ENCODE measurements at regions not wholly inside any gene's neighbourhood (a gene's known extent, or its start where the extent isn't known, plus 50 kb on each side); places are given as distances from the start of the nearest gene placed in this dataset.
"Not testable (repeated sequence)": the region's sequence is repeated elsewhere in the genome, so short reads cannot be mapped to it uniquely, and the experiment has no call there.

GRCh38 chr10:78464118-78464855 lies 430.6 kb downstream of the RPS24 start:
- no peak for DNase-seq

GRCh38 chr10:78464856-78465267 lies 431.2 kb downstream of the RPS24 start:
- no peak for DNase-seq

GRCh38 chr10:78465431-78465830 lies 431.8 kb downstream of the RPS24 start:
- no peak for DNase-seq

GRCh38 chr10:78467496-78468106 lies 433.9 kb downstream of the RPS24 start:
- no peak for DNase-seq

- not testable (repeated sequence) for DNase-seq
Measured at GRCh38 chr10:78468731-78469130, 435.1 kb downstream of the RPS24 start.

GRCh38 chr10:78470267-78471103 lies 436.8 kb downstream of the RPS24 start:
- no peak for DNase-seq

GRCh38 chr10:78471326-78471722 lies 437.7 kb downstream of the RPS24 start:
- DNase-seq, result no peak

- no peak for DNase-seq
Measured at GRCh38 chr10:78471723-78472550, 438.3 kb downstream of the RPS24 start.

- DNase-seq, result no peak
Measured at GRCh38 chr10:78472551-78472890, 438.9 kb downstream of the RPS24 start.

- DNase-seq, result no peak
Measured at GRCh38 chr10:78473006-78473405, 439.3 kb downstream of the RPS24 start.

GRCh38 chr10:78474743-78475142 lies 441.1 kb downstream of the RPS24 start:
- DNase-seq, result no peak

GRCh38 chr10:78475437-78475836 lies 441.8 kb downstream of the RPS24 start:
- no peak for DNase-seq

- no peak for DNase-seq
Measured at GRCh38 chr10:78476156-78476555, 442.5 kb downstream of the RPS24 start.

- DNase-seq, result no peak
Measured at GRCh38 chr10:78476844-78477243, 443.2 kb downstream of the RPS24 start.

- DNase-seq, result no peak
Measured at GRCh38 chr10:78478919-78479318, 445.3 kb downstream of the RPS24 start.

- no peak for DNase-seq
Measured at GRCh38 chr10:78479467-78479866, 445.8 kb downstream of the RPS24 start.

GRCh38 chr10:78481842-78482241 lies 448.2 kb downstream of the RPS24 start:
- DNase-seq, result no peak

GRCh38 chr10:78483641-78484040 lies 450.0 kb downstream of the RPS24 start:
- no peak for DNase-seq

GRCh38 chr10:78489034-78489433 lies 455.4 kb downstream of the RPS24 start:
- no peak for DNase-seq

GRCh38 chr10:78491812-78492211 lies 458.1 kb downstream of the RPS24 start:
- no peak for DNase-seq

GRCh38 chr10:78492424-78492823 lies 458.8 kb downstream of the RPS24 start:
- DNase-seq, result no peak

- no peak for DNase-seq
Measured at GRCh38 chr10:78494179-78494578, 460.5 kb downstream of the RPS24 start.

All from stimulated activated naive CD4-positive, alpha-beta T cell treated with Interleukin-2 at 50 U/mL for 16 hours (primary cell).